Thymus (tissue), 11 donors: ENCODE measurements at regions not wholly inside any gene's neighbourhood (a gene's known extent, or its start where the extent isn't known, plus 50 kb on each side); places are given as distances from the start of the nearest gene placed in this dataset.

ENCODE experiments used
- DNase-seq, 9 donors: peaks; one replicate each; pipeline ENCODE4 v3.0.0-alpha.2; 2013; ENCODE audit warnings: low spot score in 9 of 9, low read depth in 6 of 9, missing footprints in 1 of 9
- H3K27ac ChIP-seq, 2 donors: one replicate each; pipeline ENCODE4 v1.5.1; 2013; ENCODE audit warnings: control low read depth in 1 of 2, low read depth in 1 of 2, low read length in 1 of 2, mild to moderate bottlenecking in 1 of 2, moderate library complexity in 1 of 2
- H3K27me3 ChIP-seq, 2 donors: one replicate each; pipeline ENCODE4 v1.5.1; 2013; ENCODE audit warnings: low read length in 1 of 2; ENCODE audit not compliant: control insufficient read depth in 2 of 2, insufficient read depth in 1 of 2
- H3K36me3 ChIP-seq, 2 donors: one replicate each; pipeline ENCODE4 v1.5.1; 2013; ENCODE audit warnings: low read length in 1 of 2, mild to moderate bottlenecking in 1 of 2, moderate library complexity in 1 of 2; ENCODE audit not compliant: control insufficient read depth in 2 of 2, insufficient read depth in 2 of 2
- H3K4me1 ChIP-seq, 2 donors: one replicate each; pipeline ENCODE4 v1.5.1; 2013; ENCODE audit warnings: low read length in 2 of 2; ENCODE audit not compliant: control insufficient read depth in 2 of 2, insufficient read depth in 2 of 2
- H3K4me3 ChIP-seq, 2 donors: one replicate each; pipeline ENCODE4 v1.5.1; 2013; ENCODE audit warnings: low read length in 2 of 2, control low read depth in 1 of 2, mild to moderate bottlenecking in 1 of 2
- H3K9me3 ChIP-seq, 2 donors: one replicate each; pipeline ENCODE4 v1.5.1; 2013; ENCODE audit warnings: low read length in 1 of 2, mild to moderate bottlenecking in 1 of 2; ENCODE audit not compliant: control insufficient read depth in 2 of 2, insufficient read depth in 1 of 2
- WGBS: extraction: QIAGEN DNeasy Blood & Tissue Kit; methylation state at CpG from one replicate; pipeline ENCODE4 v1.1.7; 2013; 5-methylcytosine and 5-hydroxymethylcytosine counted together
- donor health status: healthy.

- no peaks in the 10 kb centered on the region for H3K9me3 ChIP-seq
- WGBS, result 94% methylated on average over 3 of the region's 3 CpGs
- DNase-seq, result no peak
- no peaks in the 10 kb centered on the region for H3K4me1 ChIP-seq
- no peak overlapping the region for H3K4me3 ChIP-seq
- no peak overlapping the region for H3K27ac ChIP-seq
- H3K27me3 ChIP-seq, result peaks cover 0 to 6% of the 10 kb centered on the region in 2 donors
- no peaks in the 10 kb centered on the region for H3K36me3 ChIP-seq
Measured at GRCh38 chr10:28920091-28920490, 242.8 kb downstream of the BAMBI start.

GRCh38 chr10:28922127-28922526 lies 244.8 kb downstream of the BAMBI start:
- no peak for DNase-seq
- 96% methylated on average over 2 of the region's 2 CpGs for WGBS
- H3K36me3 ChIP-seq, result no peaks in the 10 kb centered on the region
- no peak overlapping the region for H3K27ac ChIP-seq
- H3K9me3 ChIP-seq, result no peaks in the 10 kb centered on the region
- no peak overlapping the region for H3K4me3 ChIP-seq
- no peaks in the 10 kb centered on the region for H3K4me1 ChIP-seq
- peaks cover 0 to 11% of the 10 kb centered on the region in 2 donors for H3K27me3 ChIP-seq

- H3K4me3 ChIP-seq, result no peak overlapping the region
Measured at GRCh38 chr10:28922861-28923260, 245.5 kb downstream of the BAMBI start.

GRCh38 chr10:28924717-28925116 lies 247.4 kb downstream of the BAMBI start:
- WGBS, result 57% methylated on average over 10 of the region's 10 CpGs
- H3K36me3 ChIP-seq, result no peaks in the 10 kb centered on the region
- H3K9me3 ChIP-seq, result no peaks in the 10 kb centered on the region
- no peaks in the 10 kb centered on the region for H3K4me1 ChIP-seq
- no peak overlapping the region for H3K27ac ChIP-seq
- H3K4me3 ChIP-seq, result no peak overlapping the region
- peaks cover 0 to 11% of the 10 kb centered on the region in 2 donors for H3K27me3 ChIP-seq
- no peak for DNase-seq

More at GRCh38 chr10:28922861-28923260, 245.5 kb downstream of the BAMBI start:
- WGBS, result 91% methylated on average over 2 of the region's 2 CpGs
- H3K9me3 ChIP-seq, result no peaks in the 10 kb centered on the region
- H3K27ac ChIP-seq, result no peak overlapping the region
- no peaks in the 10 kb centered on the region for H3K4me1 ChIP-seq
- no peak for DNase-seq
- H3K36me3 ChIP-seq, result no peaks in the 10 kb centered on the region
- H3K27me3 ChIP-seq, result peaks cover 0 to 11% of the 10 kb centered on the region in 2 donors

GRCh38 chr10:28925121-28925663 lies 247.9 kb downstream of the BAMBI start:
- Histone ChIP-seq H3K4me3 (no peak overlapping the region), H3K4me1 (no peaks in the 10 kb centered on the region), H3K27ac (no peak overlapping the region), H3K36me3 (no peaks in the 10 kb centered on the region), H3K9me3 (no peaks in the 10 kb centered on the region), H3K27me3 (peaks cover 0 to 11% of the 10 kb centered on the region in 2 donors)
- DNase-seq, result no peak
- 44% methylated on average over 32 of the region's 32 CpGs for WGBS

GRCh38 chr10:28926932-28927331 lies 249.6 kb downstream of the BAMBI start:
- Histone ChIP-seq H3K27me3 (peaks cover 0 to 11% of the 10 kb centered on the region in 2 donors), H3K4me1 (no peaks in the 10 kb centered on the region), H3K9me3 (no peaks in the 10 kb centered on the region), H3K4me3 (no peak overlapping the region), H3K36me3 (no peaks in the 10 kb centered on the region), H3K27ac (no peak overlapping the region)
- DNase-seq, result no peak
- 94% methylated on average over 3 of the region's 3 CpGs for WGBS

- Histone ChIP-seq H3K4me3 (no peak overlapping the region), H3K36me3 (no peaks in the 10 kb centered on the region), H3K27me3 (peaks cover 0 to 11% of the 10 kb centered on the region in 2 donors), H3K27ac (no peak overlapping the region), H3K9me3 (no peaks in the 10 kb centered on the region), H3K4me1 (no peaks in the 10 kb centered on the region)
- no peak for DNase-seq
- 93% methylated on average over 2 of the region's 2 CpGs for WGBS
Measured at GRCh38 chr10:28928484-28928883, 251.2 kb downstream of the BAMBI start.

- no peaks in the 10 kb centered on the region for H3K36me3 ChIP-seq
- H3K27ac ChIP-seq, result no peak overlapping the region
- DNase-seq, result no peak
- peaks cover 0 to 6% of the 10 kb centered on the region in 2 donors for H3K27me3 ChIP-seq
- WGBS, result 95% methylated on average over 3 of the region's 3 CpGs
- no peaks in the 10 kb centered on the region for H3K4me1 ChIP-seq
- no peak overlapping the region for H3K4me3 ChIP-seq
- H3K9me3 ChIP-seq, result no peaks in the 10 kb centered on the region
Measured at GRCh38 chr10:28929942-28930341, 252.6 kb downstream of the BAMBI start.

- Histone ChIP-seq H3K4me3 (no peak overlapping the region), H3K9me3 (no peaks in the 10 kb centered on the region), H3K4me1 (no peaks in the 10 kb centered on the region), H3K27ac (no peak overlapping the region), H3K36me3 (no peaks in the 10 kb centered on the region), H3K27me3 (no peaks in the 10 kb centered on the region)
- WGBS, result 75% methylated on average over 5 of the region's 5 CpGs
- DNase-seq, result no peak
Measured at GRCh38 chr10:28930514-28931495, 253.5 kb downstream of the BAMBI start.
